Loucy (cell line): ENCODE measurements at regions not wholly inside any gene's neighbourhood (a gene's known extent, or its start where the extent isn't known, plus 50 kb on each side); places are given as distances from the start of the nearest gene placed in this dataset.

Source experiments
- CTCF ChIP-seq: fragments of 200-600 bp; sonication (generic); conservative IDR thresholded peaks from 2 replicates; pipeline ENCODE4 v1.5.1; 2014; ENCODE audit warnings: mild to moderate bottlenecking, antibody characterized with exemption, low read length
- EZH2phosphoT487 ChIP-seq: fragments of 200-600 bp; IDR thresholded peaks from 2 replicates; pipeline ENCODE4 v1.6.1; 2018; ENCODE audit warnings: antibody characterized with exemption, mild to moderate bottlenecking, moderate library complexity, borderline replicate concordance

GRCh38 chr13:68386808-68387207 lies 1156.7 kb upstream of the PCDH9 start:
- no peak for TF ChIP-seq CTCF
- TF ChIP-seq EZH2phosphoT487: no peak
